DOHH2 (cell line): ENCODE measurements at regions not wholly inside any gene's neighbourhood (a gene's known extent, or its start where the extent isn't known, plus 50 kb on each side); places are given as distances from the start of the nearest gene placed in this dataset.

Source experiments
- H3F3A ChIP-seq: fragments of 200-600 bp; sonication (generic), shearing (Covaris generic); 2 replicates; pipeline ENCODE4 v1.6.0; 2016; ENCODE audit warnings: antibody characterized with exemption, mild to moderate bottlenecking; ENCODE audit not compliant: control insufficient read depth, insufficient read depth
- H3K27ac ChIP-seq: fragments of 200-600 bp; sonication (generic); 2 replicates; pipeline ENCODE4 v1.5.1; 2014; ENCODE audit warnings: low read depth, mild to moderate bottlenecking, low read length, moderate library complexity
- H3K27me3 ChIP-seq: fragments of 200-600 bp; sonication (generic); 2 replicates; pipeline ENCODE4 v1.6.1; 2014; ENCODE audit warnings: mild to moderate bottlenecking, low read length, mixed read lengths; ENCODE audit not compliant: control insufficient read depth
- H3K36me3 ChIP-seq: fragments of 200-600 bp; sonication (generic); 2 replicates; pipeline ENCODE4 v1.6.1; 2014; ENCODE audit warnings: mild to moderate bottlenecking, low read length, moderate library complexity, mixed read lengths; ENCODE audit not compliant: control insufficient read depth
- H3K4me1 ChIP-seq: fragments of 200-600 bp; sonication (generic); 2 replicates; pipeline ENCODE4 v1.6.1; 2014; ENCODE audit warnings: mild to moderate bottlenecking, low read length, mixed read lengths; ENCODE audit not compliant: control insufficient read depth
- H3K4me2 ChIP-seq: fragments of 200-600 bp; sonication (generic); 2 replicates; pipeline ENCODE4 v1.6.0; 2014; ENCODE audit warnings: mild to moderate bottlenecking, low read length, moderate library complexity
- H3K4me3 ChIP-seq: fragments of 200-600 bp; sonication (generic); 2 replicates; pipeline ENCODE4 v1.5.1; 2014; ENCODE audit warnings: mild to moderate bottlenecking, low read length, mixed read lengths
- H3K79me2 ChIP-seq: fragments of 200-600 bp; sonication (generic); 2 replicates; pipeline ENCODE4 v1.6.1; 2014; ENCODE audit warnings: mild to moderate bottlenecking, low read length, mixed read lengths; ENCODE audit not compliant: control insufficient read depth
- H3K9me2 ChIP-seq: fragments of 200-600 bp; sonication (generic); replicated peaks from 2 replicates; pipeline ENCODE4 v1.6.1; 2014; ENCODE audit warnings: mild to moderate bottlenecking, low read length, mixed read lengths; ENCODE audit not compliant: control insufficient read depth
- H3K9me3 ChIP-seq: fragments of 200-600 bp; sonication (generic); 2 replicates; pipeline ENCODE4 v1.6.1; 2014; ENCODE audit warnings: antibody characterized with exemption, low read length, mixed read lengths; ENCODE audit not compliant: control insufficient read depth, insufficient read depth
- H4K20me1 ChIP-seq: fragments of 200-600 bp; sonication (generic); 2 replicates; pipeline ENCODE4 v1.6.0; 2014; ENCODE audit warnings: low read depth, mild to moderate bottlenecking, antibody characterized with exemption, low read length, moderate library complexity; ENCODE audit not compliant: control insufficient read depth, insufficient read depth
- EZH2phosphoT487 ChIP-seq: fragments of 200-600 bp; sonication (generic); IDR thresholded peaks from 2 replicates; pipeline ENCODE4 v1.6.1; 2017; ENCODE audit warnings: borderline replicate concordance, mild to moderate bottlenecking, antibody characterized with exemption, low read length, moderate library complexity, mixed read lengths
- TF ChIP-seq, protein P1 (sequence below): fragments of 200-600 bp; sonication (generic); IDR thresholded peaks from one replicate; pipeline ENCODE4 v1.5.1; 2014; ENCODE audit warnings: antibody characterized with exemption, mild to moderate bottlenecking, low read depth, low read length; ENCODE audit not compliant: poor library complexity, severe bottlenecking

DNA sequence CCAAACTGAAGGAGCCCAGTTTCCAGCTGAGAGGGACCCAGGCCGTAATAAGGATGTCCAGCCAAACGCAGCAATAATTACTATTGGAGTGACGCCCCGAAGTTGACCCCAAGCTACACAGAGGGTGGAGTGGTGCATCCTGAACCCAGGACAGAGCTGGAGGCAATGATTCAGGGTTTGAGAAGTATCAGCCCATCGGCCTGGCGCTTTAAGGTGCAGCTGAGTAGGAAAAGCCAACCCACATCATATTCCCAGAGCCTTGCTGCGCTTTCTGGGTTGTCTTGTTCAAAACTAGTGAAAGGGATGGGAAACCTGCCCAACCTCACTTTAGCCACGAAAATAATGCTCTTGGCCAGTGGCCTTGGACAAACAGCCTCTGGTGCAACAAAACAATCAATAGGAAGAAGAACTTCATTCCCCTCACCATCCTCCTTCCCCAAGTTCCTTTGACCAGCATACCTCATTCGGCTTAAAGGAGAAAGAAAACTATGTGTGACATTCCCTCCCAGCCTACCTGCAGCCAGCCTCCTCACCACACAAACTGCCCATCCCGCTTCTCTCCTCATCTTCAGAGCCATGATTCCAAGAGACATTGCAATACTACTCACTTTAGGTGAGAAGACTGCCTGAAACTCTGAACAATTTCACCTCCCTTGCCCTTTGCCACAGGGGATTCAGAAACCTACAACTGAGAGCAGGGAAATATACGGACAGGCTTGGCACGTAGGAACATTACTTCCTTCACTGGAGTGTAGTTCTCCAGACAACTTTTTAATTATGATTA lies 217.2 kb upstream of the MKLN1 start:
- Histone ChIP-seq H3K4me1 (peaks cover 60% of the 10 kb centered on the region), H3K27ac (peak overlapping the region; percentile 87), H3K36me3 (peaks cover 26% of the 10 kb centered on the region), H3K79me2 (peaks cover 62% of the 10 kb centered on the region), H3K4me3 (peak overlapping the region; percentile 93), H3K27me3 (no peaks in the 10 kb centered on the region), H3K9me2 (no peaks in the 10 kb centered on the region), H3K4me2 (peak overlapping the region; percentile 88), H3F3A (peaks cover 25% of the 10 kb centered on the region), H3K9me3 (no peaks in the 10 kb centered on the region), H4K20me1 (no peaks in the 10 kb centered on the region)
- TF ChIP-seq, protein P1, sequence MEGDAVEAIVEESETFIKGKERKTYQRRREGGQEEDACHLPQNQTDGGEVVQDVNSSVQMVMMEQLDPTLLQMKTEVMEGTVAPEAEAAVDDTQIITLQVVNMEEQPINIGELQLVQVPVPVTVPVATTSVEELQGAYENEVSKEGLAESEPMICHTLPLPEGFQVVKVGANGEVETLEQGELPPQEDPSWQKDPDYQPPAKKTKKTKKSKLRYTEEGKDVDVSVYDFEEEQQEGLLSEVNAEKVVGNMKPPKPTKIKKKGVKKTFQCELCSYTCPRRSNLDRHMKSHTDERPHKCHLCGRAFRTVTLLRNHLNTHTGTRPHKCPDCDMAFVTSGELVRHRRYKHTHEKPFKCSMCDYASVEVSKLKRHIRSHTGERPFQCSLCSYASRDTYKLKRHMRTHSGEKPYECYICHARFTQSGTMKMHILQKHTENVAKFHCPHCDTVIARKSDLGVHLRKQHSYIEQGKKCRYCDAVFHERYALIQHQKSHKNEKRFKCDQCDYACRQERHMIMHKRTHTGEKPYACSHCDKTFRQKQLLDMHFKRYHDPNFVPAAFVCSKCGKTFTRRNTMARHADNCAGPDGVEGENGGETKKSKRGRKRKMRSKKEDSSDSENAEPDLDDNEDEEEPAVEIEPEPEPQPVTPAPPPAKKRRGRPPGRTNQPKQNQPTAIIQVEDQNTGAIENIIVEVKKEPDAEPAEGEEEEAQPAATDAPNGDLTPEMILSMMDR: no peak
- no peak for TF ChIP-seq EZH2phosphoT487

GRCh38 chr7:131111081-131111576 lies 216.5 kb upstream of the MKLN1 start:
- peak overlapping the region; percentile 87 for H3K27ac ChIP-seq
- H3K27me3 ChIP-seq: no peaks in the 10 kb centered on the region
- H3K4me2 ChIP-seq: peak overlapping the region; percentile 88
- H3K9me2 ChIP-seq: no peaks in the 10 kb centered on the region
- peak overlapping the region; percentile 93 for H3K4me3 ChIP-seq
- TF ChIP-seq, protein P1: no peak
- TF ChIP-seq EZH2phosphoT487: no peak
- H3K79me2 ChIP-seq: peaks cover 57% of the 10 kb centered on the region
- peaks cover 59% of the 10 kb centered on the region for H3K4me1 ChIP-seq
- H3F3A ChIP-seq: peaks cover 25% of the 10 kb centered on the region
- no peaks in the 10 kb centered on the region for H4K20me1 ChIP-seq
- no peaks in the 10 kb centered on the region for H3K9me3 ChIP-seq
- H3K36me3 ChIP-seq: peaks cover 25% of the 10 kb centered on the region

- TF ChIP-seq, protein P1: no peak
- H3K36me3 ChIP-seq: peaks cover 18% of the 10 kb centered on the region
- H3F3A ChIP-seq: peaks cover 22% of the 10 kb centered on the region
- H3K27me3 ChIP-seq: no peaks in the 10 kb centered on the region
- peak overlapping the region; percentile 88 for H3K4me2 ChIP-seq
- H3K79me2 ChIP-seq: peaks cover 51% of the 10 kb centered on the region
- H3K27ac ChIP-seq: peak overlapping the region; percentile 87
- peak overlapping the region; percentile 93 for H3K4me3 ChIP-seq
- H4K20me1 ChIP-seq: no peaks in the 10 kb centered on the region
- H3K4me1 ChIP-seq: peaks cover 59% of the 10 kb centered on the region
- no peaks in the 10 kb centered on the region for H3K9me3 ChIP-seq
- H3K9me2 ChIP-seq: no peaks in the 10 kb centered on the region
Measured at GRCh38 chr7:131111792-131112191, 215.9 kb upstream of the MKLN1 start.
